HCT116 (cell line): ENCODE measurements at regions not wholly inside any gene's neighbourhood (a gene's known extent, or its start where the extent isn't known, plus 50 kb on each side); places are given as distances from the start of the nearest gene placed in this dataset.

Experiments used
- POLR2A ChIP-seq: IDR thresholded peaks from 2 replicates; pipeline ENCODE4 v1.7.0; 2011; ENCODE audit warnings: borderline replicate concordance; ENCODE audit not compliant: insufficient read depth, insufficient read length; ENCODE audit errors: extremely low read depth
- TF ChIP-seq, protein P1 (sequence below), 3 experiments: fragments of 200-600 bp in 1 of 3; sonication (generic) in 1 of 3; IDR thresholded peaks in 2 of 3; conservative IDR thresholded peaks in 1 of 3; 2 replicates each; pipeline ENCODE4 v1.5.1; 2012 to 2017; ENCODE audit warnings: low read depth in 2 of 3, low read length in 2 of 3, antibody characterized with exemption in 1 of 3, borderline replicate concordance in 1 of 3, control low read depth in 1 of 3, mild to moderate bottlenecking in 1 of 3, mixed read lengths in 1 of 3, mixed run types in 1 of 3, moderate library complexity in 1 of 3; ENCODE audit not compliant: insufficient read depth in 1 of 3

DNA sequence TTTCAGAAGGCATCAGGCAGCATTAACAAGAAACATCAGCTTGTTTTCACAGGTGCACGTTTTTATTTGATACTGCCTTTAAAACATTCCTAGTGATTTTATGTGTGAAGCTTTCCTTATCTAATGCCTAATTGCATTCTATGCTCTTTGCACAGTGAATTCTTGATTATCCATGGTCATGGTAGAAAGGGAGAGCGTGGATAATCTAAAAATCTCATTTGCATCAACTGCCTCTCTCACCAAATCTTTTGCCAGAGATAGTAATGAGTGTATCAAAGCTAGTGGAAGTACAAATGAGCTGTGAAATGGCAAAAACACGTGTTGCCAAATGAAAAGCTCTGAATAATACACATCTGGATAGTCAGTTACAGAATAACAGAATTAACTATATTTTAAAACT is 170.5 kb downstream of the NAA11 start:
- TF ChIP-seq POLR2A, result no peak
- TF ChIP-seq, protein P1, sequence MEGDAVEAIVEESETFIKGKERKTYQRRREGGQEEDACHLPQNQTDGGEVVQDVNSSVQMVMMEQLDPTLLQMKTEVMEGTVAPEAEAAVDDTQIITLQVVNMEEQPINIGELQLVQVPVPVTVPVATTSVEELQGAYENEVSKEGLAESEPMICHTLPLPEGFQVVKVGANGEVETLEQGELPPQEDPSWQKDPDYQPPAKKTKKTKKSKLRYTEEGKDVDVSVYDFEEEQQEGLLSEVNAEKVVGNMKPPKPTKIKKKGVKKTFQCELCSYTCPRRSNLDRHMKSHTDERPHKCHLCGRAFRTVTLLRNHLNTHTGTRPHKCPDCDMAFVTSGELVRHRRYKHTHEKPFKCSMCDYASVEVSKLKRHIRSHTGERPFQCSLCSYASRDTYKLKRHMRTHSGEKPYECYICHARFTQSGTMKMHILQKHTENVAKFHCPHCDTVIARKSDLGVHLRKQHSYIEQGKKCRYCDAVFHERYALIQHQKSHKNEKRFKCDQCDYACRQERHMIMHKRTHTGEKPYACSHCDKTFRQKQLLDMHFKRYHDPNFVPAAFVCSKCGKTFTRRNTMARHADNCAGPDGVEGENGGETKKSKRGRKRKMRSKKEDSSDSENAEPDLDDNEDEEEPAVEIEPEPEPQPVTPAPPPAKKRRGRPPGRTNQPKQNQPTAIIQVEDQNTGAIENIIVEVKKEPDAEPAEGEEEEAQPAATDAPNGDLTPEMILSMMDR (IDR thresholded peaks at IDR 0.05 in 2 of 3, conservative IDR thresholded peaks at IDR 0.05 in 1 of 3; ENCODE audit: borderline replicate concordance in 1 of 3, insufficient read depth in 1 of 3, low read depth in 2 of 3, low read length in 2 of 3), result no peak
